Naive thymus-derived CD8-positive, alpha-beta T cell (primary cell): ENCODE measurements at regions not wholly inside any gene's neighbourhood (a gene's known extent, or its start where the extent isn't known, plus 50 kb on each side); places are given as distances from the start of the nearest gene placed in this dataset.

Source experiments
- ATAC-seq, 2 donors: fragments of 150-1000 bp; cut with Tn5 transposase in 1 of 2; sonication (Bioruptor Pico), chemical (Tn5 transposase) in 1 of 2; 1 replicate in 1 of 2; 2 replicates in 1 of 2; pipeline ENCODE4 v1.10.0; 2021; ENCODE audit warnings: mild to moderate bottlenecking in 2 of 2, moderate library complexity in 2 of 2
- POLR2A ChIA-PET: fragments of 350-600 bp; sonication (Branson Sonifier 250); formaldehyde crosslinking; loops from one replicate; lab custom pipeline; 2021; ENCODE audit warnings: antibody characterized with exemption; lab: Charles Lee
- DNase-seq, 10 donors: peaks; one replicate each; pipeline versions ENCODE4 v3.0.0 to v3.0.0-alpha.2; 2020 to 2022
- H3K27ac Mint-ChIP-seq, 10 donors: one replicate each; pipeline ENCODE4 v1.8.0; 2020 to 2022; ENCODE audit warnings: mild to moderate bottlenecking in 10 of 10, mixed read lengths in 10 of 10, moderate library complexity in 4 of 10, inconsistent platforms in 1 of 10
- H3K27me3 Mint-ChIP-seq, 5 donors: one replicate each; pipeline ENCODE4 v1.8.0; 2021 to 2022; ENCODE audit warnings: mixed read lengths in 5 of 5
- H3K36me3 Mint-ChIP-seq, 3 donors: one replicate each; pipeline ENCODE4 v1.8.0; 2020 to 2022; ENCODE audit warnings: mixed read lengths in 3 of 3, mild to moderate bottlenecking in 2 of 3, inconsistent platforms in 1 of 3
- H3K4me1 Mint-ChIP-seq, 4 donors: one replicate each; pipeline ENCODE4 v1.8.0; 2021 to 2022; ENCODE audit warnings: mixed read lengths in 4 of 4
- H3K4me3 Mint-ChIP-seq, 10 donors: one replicate each; pipeline ENCODE4 v1.8.0; 2020 to 2022; ENCODE audit warnings: mild to moderate bottlenecking in 10 of 10, mixed read lengths in 10 of 10, moderate library complexity in 6 of 10, inconsistent platforms in 1 of 10
- H3K9me3 Mint-ChIP-seq, 9 donors: one replicate each; pipeline ENCODE4 v1.8.0; 2020 to 2022; ENCODE audit warnings: mixed read lengths in 9 of 9, mild to moderate bottlenecking in 3 of 9, inconsistent platforms in 1 of 9, moderate library complexity in 1 of 9

DNA sequence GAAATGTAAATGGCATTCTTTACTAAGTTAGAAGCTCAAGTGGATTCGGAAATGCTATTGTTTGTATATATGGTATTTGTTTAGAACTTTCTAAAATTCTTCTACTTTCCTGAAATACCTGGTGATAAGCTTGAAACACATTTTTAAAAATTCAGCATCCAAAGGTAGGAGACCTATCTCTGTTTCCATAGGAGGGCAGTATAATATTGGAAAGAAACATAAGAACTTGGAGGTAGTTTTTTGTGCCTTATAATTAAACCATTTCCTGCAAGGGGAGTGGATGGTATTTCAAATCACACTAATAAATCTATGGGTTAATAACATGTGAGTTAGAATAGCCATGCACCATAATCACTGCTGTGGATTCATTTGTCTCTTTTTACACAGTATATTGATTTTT lies 217.4 kb upstream of the AADAT start:
- ATAC-seq (no peak), DNase-seq (no peak)
- POLR2A ChIA-PET: no interaction called here

DNA sequence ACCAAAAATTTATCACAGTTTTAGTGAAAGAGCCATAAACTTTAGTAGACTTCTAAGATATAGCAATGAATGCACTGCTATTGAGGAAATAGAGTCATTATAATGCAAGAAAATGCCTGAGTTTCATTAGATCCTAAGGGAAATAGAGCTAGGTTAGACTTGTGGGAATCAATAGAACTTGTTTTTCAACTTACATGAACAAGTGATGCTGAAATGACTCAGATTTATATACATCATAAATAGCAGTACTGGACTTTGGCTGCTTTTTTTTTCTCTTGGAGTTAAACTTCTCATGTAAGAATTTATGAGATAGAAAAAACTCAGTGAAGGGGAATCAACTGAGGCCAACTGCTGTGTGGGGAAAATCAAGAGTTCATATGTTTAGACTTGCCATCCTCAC lies 216.5 kb upstream of the AADAT start:
- Mint-ChIP-seq H3K9me3 (peaks cover 0 to 11% (median 0%) of the 10 kb centered on the region in 9 donors), H3K36me3 (no peaks in the 10 kb centered on the region), H3K27ac (no peak overlapping the region), H3K27me3 (no peaks in the 10 kb centered on the region), H3K4me3 (no peak overlapping the region), H3K4me1 (no peaks in the 10 kb centered on the region)
- POLR2A ChIA-PET: no interaction called here
- DNase-seq: no peak
- ATAC-seq: no peak

More for the DNA sequence above, 217.4 kb upstream of the AADAT start:
- H3K4me1 Mint-ChIP-seq: no peaks in the 10 kb centered on the region
- H3K36me3 Mint-ChIP-seq: no peaks in the 10 kb centered on the region
- H3K4me3 Mint-ChIP-seq: no peak overlapping the region
- peaks cover 0 to 11% (median 0%) of the 10 kb centered on the region in 9 donors for H3K9me3 Mint-ChIP-seq
- no peak overlapping the region for H3K27ac Mint-ChIP-seq
- H3K27me3 Mint-ChIP-seq: no peaks in the 10 kb centered on the region

- POLR2A ChIA-PET: no interaction called here
- H3K4me3 Mint-ChIP-seq: no peak overlapping the region
- ATAC-seq (no peak), DNase-seq (no peak)
- H3K27me3 Mint-ChIP-seq: no peaks in the 10 kb centered on the region
- H3K4me1 Mint-ChIP-seq: no peaks in the 10 kb centered on the region
- peaks cover 0 to 11% (median 0%) of the 10 kb centered on the region in 9 donors for H3K9me3 Mint-ChIP-seq
- no peak overlapping the region for H3K27ac Mint-ChIP-seq
- H3K36me3 Mint-ChIP-seq: no peaks in the 10 kb centered on the region
Measured at GRCh38 chr4:170305627-170306026, 215.9 kb upstream of the AADAT start.

DNA sequence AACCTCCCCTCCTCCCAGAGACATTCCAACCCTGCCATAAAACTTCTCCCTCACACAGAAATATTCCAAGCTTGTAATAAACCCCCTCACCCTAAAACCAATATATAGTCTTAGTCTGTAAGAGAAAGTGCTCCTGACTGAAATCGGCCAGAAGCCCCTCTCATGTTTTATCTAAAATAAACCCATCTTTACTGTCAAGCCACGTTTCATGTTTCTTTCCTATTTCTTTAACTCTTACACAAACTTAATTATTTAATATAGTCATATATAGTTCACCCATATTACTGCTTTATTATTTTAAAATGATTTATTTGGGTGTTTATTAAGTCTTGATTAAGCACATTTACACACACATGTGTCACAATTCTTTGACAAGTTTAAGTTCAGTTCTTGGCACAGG lies 191.3 kb upstream of the AADAT start:
- Mint-ChIP-seq H3K4me3 (no peak overlapping the region), H3K9me3 (peaks cover 0 to 5% (median 0%) of the 10 kb centered on the region in 9 donors), H3K4me1 (no peaks in the 10 kb centered on the region), H3K27me3 (peaks cover 0 to 4% (median 2%) of the 10 kb centered on the region in 5 donors), H3K27ac (no peak overlapping the region), H3K36me3 (no peaks in the 10 kb centered on the region)
- ATAC-seq: no peak
- POLR2A ChIA-PET: no interaction called here
- DNase-seq: no peak

GRCh38 chr4:170278460-170278859 lies 188.7 kb upstream of the AADAT start:
- Mint-ChIP-seq H3K4me3 (no peak overlapping the region), H3K9me3 (peaks cover 0 to 5% (median 0%) of the 10 kb centered on the region in 9 donors), H3K36me3 (no peaks in the 10 kb centered on the region), H3K27ac (no peak overlapping the region), H3K27me3 (peaks cover 0 to 4% (median 2%) of the 10 kb centered on the region in 5 donors), H3K4me1 (no peaks in the 10 kb centered on the region)
- no peak for ATAC-seq
- DNase-seq: no peak
- POLR2A ChIA-PET: no interaction called here

- H3K27ac Mint-ChIP-seq: no peak overlapping the region
- no peaks in the 10 kb centered on the region for H3K36me3 Mint-ChIP-seq
- POLR2A ChIA-PET: no interaction called here
- no peaks in the 10 kb centered on the region for H3K4me1 Mint-ChIP-seq
- ATAC-seq: no peak
- peaks cover 0 to 5% (median 0%) of the 10 kb centered on the region in 5 donors for H3K27me3 Mint-ChIP-seq
- no peak overlapping the region for H3K4me3 Mint-ChIP-seq
- no peak for DNase-seq
- peaks cover 0 to 3% (median 0%) of the 10 kb centered on the region in 9 donors for H3K9me3 Mint-ChIP-seq
Measured at GRCh38 chr4:170274616-170275015, 184.9 kb upstream of the AADAT start.

GRCh38 chr4:170272959-170273358 lies 183.2 kb upstream of the AADAT start:
- Mint-ChIP-seq H3K4me3 (no peak overlapping the region), H3K36me3 (no peaks in the 10 kb centered on the region), H3K9me3 (peaks cover 0 to 4% (median under 1%) of the 10 kb centered on the region in 9 donors), H3K27me3 (peaks cover 0 to 7% (median 0%) of the 10 kb centered on the region in 5 donors), H3K4me1 (no peaks in the 10 kb centered on the region), H3K27ac (no peak overlapping the region)
- DNase-seq: no peak
- ATAC-seq: no peak
- POLR2A ChIA-PET: no interaction called here

DNA sequence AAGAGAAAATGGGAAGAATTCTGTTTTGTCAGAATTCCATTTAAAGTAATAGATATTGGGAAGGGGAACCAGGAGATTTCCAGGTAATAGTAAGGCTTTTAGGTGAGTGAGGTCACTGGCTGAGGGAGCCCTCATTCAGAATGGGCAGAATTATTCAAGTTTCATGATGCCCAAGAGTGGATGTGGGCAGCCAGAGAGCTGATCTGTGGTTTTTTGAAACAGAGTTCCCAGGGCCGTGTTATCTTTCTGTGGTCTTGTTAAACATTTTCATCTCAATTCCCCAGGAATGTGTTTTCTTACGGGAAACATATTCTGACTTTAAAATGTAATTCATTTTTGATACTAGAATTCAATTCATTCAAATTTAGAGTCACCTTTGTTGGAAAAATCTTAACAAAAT lies 182.0 kb upstream of the AADAT start:
- no peak overlapping the region for H3K27ac Mint-ChIP-seq
- H3K36me3 Mint-ChIP-seq: no peaks in the 10 kb centered on the region
- ATAC-seq (no peak), DNase-seq (no peak)
- POLR2A ChIA-PET: no interaction called here
- H3K27me3 Mint-ChIP-seq: peaks cover 0 to 7% (median 0%) of the 10 kb centered on the region in 5 donors
- H3K4me1 Mint-ChIP-seq: no peaks in the 10 kb centered on the region
- H3K9me3 Mint-ChIP-seq: peaks cover 0 to 9% (median 3%) of the 10 kb centered on the region in 9 donors
- H3K4me3 Mint-ChIP-seq: no peak overlapping the region

DNA sequence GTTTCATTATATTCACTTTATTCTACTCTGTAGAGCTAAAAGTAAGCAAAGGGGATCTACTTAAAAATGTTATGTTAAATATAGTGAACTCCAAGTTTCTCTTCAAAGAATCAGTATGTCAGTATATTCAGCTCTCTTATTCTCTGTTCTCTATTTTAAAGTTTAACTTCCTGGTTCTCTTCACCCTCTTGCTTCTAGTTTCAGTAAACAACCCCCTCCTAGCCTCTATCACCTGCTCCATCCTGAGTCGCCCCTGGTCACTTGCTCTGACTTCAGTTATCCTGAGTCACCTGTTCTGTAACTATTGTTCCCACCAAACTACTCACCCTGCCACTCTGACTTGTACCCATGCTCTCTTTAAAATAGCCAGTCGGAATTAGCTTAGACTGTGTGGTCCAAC lies 180.9 kb upstream of the AADAT start:
- no peaks in the 10 kb centered on the region for H3K4me1 Mint-ChIP-seq
- H3K4me3 Mint-ChIP-seq: no peak overlapping the region
- no peak for DNase-seq
- H3K27me3 Mint-ChIP-seq: peaks cover 0 to 7% (median 0%) of the 10 kb centered on the region in 5 donors
- POLR2A ChIA-PET: no interaction called here
- no peak for ATAC-seq
- H3K36me3 Mint-ChIP-seq: no peaks in the 10 kb centered on the region
- H3K9me3 Mint-ChIP-seq: peaks cover 0 to 19% (median 4%) of the 10 kb centered on the region in 9 donors
- H3K27ac Mint-ChIP-seq: no peak overlapping the region

GRCh38 chr4:170269950-170270349 lies 180.2 kb upstream of the AADAT start:
- Mint-ChIP-seq H3K4me1 (no peaks in the 10 kb centered on the region), H3K36me3 (no peaks in the 10 kb centered on the region), H3K4me3 (no peak overlapping the region), H3K27ac (no peak overlapping the region), H3K9me3 (peaks cover 0 to 19% (median 5%) of the 10 kb centered on the region in 9 donors), H3K27me3 (peaks cover 0 to 7% (median 0%) of the 10 kb centered on the region in 5 donors)
- POLR2A ChIA-PET: no interaction called here
- no peak for ATAC-seq
- DNase-seq: no peak

DNA sequence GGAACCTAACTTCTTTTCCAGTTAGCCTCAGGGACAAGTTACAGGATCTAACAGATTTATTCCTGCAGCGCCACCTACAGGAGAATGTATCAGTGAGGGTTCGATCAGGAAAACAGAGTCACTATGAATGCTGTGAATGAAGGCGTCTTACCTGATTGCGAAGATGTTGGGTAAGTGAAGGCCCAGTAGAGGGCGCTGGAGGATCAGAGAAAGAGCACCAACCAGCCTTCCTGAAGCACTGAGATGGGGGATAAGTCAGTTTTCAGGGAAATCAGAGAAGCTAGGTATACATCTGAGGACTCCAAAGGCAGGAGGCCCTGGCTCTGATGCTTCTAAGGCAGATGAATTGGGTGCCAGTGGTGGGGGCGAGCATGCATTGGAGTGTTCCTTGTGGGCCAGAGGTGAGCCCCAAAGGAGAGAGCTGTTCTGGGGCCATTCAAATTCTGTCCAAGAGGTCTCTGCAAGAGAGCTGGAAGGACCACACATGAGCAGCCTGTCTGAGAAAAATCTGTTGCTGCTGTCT lies 169.9 kb upstream of the AADAT start:
- Mint-ChIP-seq H3K36me3 (no peaks in the 10 kb centered on the region), H3K27me3 (peaks cover 0 to 5% (median 0%) of the 10 kb centered on the region in 5 donors), H3K9me3 (peaks cover 0 to 2% (median 0%) of the 10 kb centered on the region in 9 donors), H3K4me1 (no peaks in the 10 kb centered on the region), H3K27ac (no peak overlapping the region), H3K4me3 (no peak overlapping the region)
- POLR2A ChIA-PET: no interaction called here
- DNase-seq (peak in 1 of 10 donors; percentile 2), ATAC-seq (no peak)

GRCh38 chr4:170256807-170257206 lies 167.1 kb upstream of the AADAT start:
- H3K27me3 Mint-ChIP-seq: peaks cover 0 to 5% (median 0%) of the 10 kb centered on the region in 5 donors
- H3K9me3 Mint-ChIP-seq: peaks cover 0 to 2% (median 0%) of the 10 kb centered on the region in 9 donors
- H3K27ac Mint-ChIP-seq: no peak overlapping the region
- no peaks in the 10 kb centered on the region for H3K36me3 Mint-ChIP-seq
- no peak overlapping the region for H3K4me3 Mint-ChIP-seq
- no peak for ATAC-seq
- POLR2A ChIA-PET: no interaction called here
- DNase-seq: no peak
- no peaks in the 10 kb centered on the region for H3K4me1 Mint-ChIP-seq

- Mint-ChIP-seq H3K27me3 (peaks cover 0 to 4% (median 0%) of the 10 kb centered on the region in 5 donors), H3K9me3 (peaks cover 0 to 13% (median 0%) of the 10 kb centered on the region in 9 donors), H3K36me3 (no peaks in the 10 kb centered on the region), H3K27ac (no peak overlapping the region), H3K4me1 (no peaks in the 10 kb centered on the region), H3K4me3 (no peak overlapping the region)
- POLR2A ChIA-PET: no interaction called here
- DNase-seq: no peak
- ATAC-seq: no peak
Measured at GRCh38 chr4:170248576-170248975, 158.8 kb upstream of the AADAT start.

DNA sequence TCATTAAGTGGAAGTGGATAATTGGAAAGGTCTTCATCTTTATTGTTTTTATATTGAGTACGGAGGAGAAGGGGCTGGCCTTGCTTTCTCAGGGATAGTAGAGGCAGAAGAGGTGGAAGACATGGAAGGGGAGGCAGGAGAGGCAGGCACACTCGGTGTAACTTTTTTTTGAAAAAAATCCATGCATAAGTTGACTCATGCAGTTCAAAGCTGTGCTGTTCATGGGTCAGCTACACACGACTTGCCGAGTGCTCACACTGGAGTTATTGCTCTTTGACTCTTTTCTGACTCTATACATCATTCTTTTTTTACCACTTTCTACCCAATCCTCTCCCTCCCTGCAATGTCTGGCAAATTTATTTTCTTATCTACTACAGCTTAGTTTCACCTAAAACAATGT lies 158.3 kb upstream of the AADAT start:
- no peak for ATAC-seq
- no peak overlapping the region for H3K4me3 Mint-ChIP-seq
- H3K9me3 Mint-ChIP-seq: peaks cover 0 to 13% (median 0%) of the 10 kb centered on the region in 9 donors
- POLR2A ChIA-PET: no interaction called here
- H3K27ac Mint-ChIP-seq: no peak overlapping the region
- peaks cover 0 to 4% (median 0%) of the 10 kb centered on the region in 5 donors for H3K27me3 Mint-ChIP-seq
- DNase-seq: no peak
- H3K36me3 Mint-ChIP-seq: no peaks in the 10 kb centered on the region
- H3K4me1 Mint-ChIP-seq: no peaks in the 10 kb centered on the region
